Progenitor cell of endocrine pancreas (in vitro differentiated cells): ENCODE measurements at regions not wholly inside any gene's neighbourhood (a gene's known extent, or its start where the extent isn't known, plus 50 kb on each side); places are given as distances from the start of the nearest gene placed in this dataset.

Experiments used
- DNase-seq: peaks from one replicate; pipeline ENCODE4 v3.0.0; 2021; ENCODE audit warnings: low spot score; ENCODE audit not compliant: unreplicated experiment
- H3K27ac Mint-ChIP-seq: 2 replicates; pipeline ENCODE4 v1.8.0; 2021; ENCODE audit warnings: mild to moderate bottlenecking, moderate library complexity, mixed read lengths
- H3K27me3 Mint-ChIP-seq: 2 replicates; pipeline ENCODE4 v1.8.0; 2021; ENCODE audit warnings: mixed read lengths
- H3K36me3 Mint-ChIP-seq: 2 replicates; pipeline ENCODE4 v1.8.0; 2022; ENCODE audit warnings: mixed read lengths; ENCODE audit not compliant: insufficient read depth
- H3K4me1 Mint-ChIP-seq: 2 replicates; pipeline ENCODE4 v1.8.0; 2021; ENCODE audit warnings: low read depth, mixed read lengths
- H3K4me3 Mint-ChIP-seq: 2 replicates; pipeline ENCODE4 v1.8.0; 2021; ENCODE audit warnings: low read depth, mild to moderate bottlenecking, moderate library complexity, mixed read lengths
- H3K9me3 Mint-ChIP-seq: 2 replicates; pipeline ENCODE4 v1.8.0; 2021; ENCODE audit warnings: low read depth, mixed read lengths
- TF ChIP-seq, protein P1 (sequence below): fragments of 200-600 bp; sonication (generic); IDR thresholded peaks from one replicate; pipeline ENCODE4 v1.5.0; 2021; ENCODE audit warnings: antibody characterized with exemption, mild to moderate bottlenecking; ENCODE audit not compliant: unreplicated experiment

DNA sequence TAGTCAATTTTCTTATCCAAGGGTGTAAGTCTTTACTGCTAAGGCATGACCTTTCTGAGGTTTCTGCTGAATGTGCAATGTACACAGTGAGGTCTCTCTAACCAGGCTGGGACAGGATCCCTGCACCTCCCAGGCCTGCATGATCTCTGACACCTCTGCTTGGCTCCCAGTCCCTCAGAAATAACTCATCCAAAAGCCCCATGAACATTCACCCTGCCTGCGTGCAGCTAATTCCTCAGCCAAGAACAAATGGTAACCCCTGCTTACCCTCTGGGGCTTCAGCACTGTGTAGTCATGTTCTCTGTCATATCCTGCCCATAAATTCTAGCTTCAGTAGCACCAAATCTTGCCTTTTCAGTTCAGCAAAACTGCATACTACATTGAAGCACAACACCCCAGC, 1146.3 kb upstream of the MIR17HG start:
- TF ChIP-seq, protein P1, sequence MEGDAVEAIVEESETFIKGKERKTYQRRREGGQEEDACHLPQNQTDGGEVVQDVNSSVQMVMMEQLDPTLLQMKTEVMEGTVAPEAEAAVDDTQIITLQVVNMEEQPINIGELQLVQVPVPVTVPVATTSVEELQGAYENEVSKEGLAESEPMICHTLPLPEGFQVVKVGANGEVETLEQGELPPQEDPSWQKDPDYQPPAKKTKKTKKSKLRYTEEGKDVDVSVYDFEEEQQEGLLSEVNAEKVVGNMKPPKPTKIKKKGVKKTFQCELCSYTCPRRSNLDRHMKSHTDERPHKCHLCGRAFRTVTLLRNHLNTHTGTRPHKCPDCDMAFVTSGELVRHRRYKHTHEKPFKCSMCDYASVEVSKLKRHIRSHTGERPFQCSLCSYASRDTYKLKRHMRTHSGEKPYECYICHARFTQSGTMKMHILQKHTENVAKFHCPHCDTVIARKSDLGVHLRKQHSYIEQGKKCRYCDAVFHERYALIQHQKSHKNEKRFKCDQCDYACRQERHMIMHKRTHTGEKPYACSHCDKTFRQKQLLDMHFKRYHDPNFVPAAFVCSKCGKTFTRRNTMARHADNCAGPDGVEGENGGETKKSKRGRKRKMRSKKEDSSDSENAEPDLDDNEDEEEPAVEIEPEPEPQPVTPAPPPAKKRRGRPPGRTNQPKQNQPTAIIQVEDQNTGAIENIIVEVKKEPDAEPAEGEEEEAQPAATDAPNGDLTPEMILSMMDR = no peak
- Mint-ChIP-seq H3K36me3 (no peaks in the 10 kb centered on the region), H3K9me3 (no peaks in the 10 kb centered on the region), H3K27me3 (no peaks in the 10 kb centered on the region), H3K27ac (no peak overlapping the region), H3K4me3 (no peak overlapping the region), H3K4me1 (no peaks in the 10 kb centered on the region)
- DNase-seq = no peak

- no peaks in the 10 kb centered on the region for H3K9me3 Mint-ChIP-seq
- no peak for DNase-seq
- H3K27me3 Mint-ChIP-seq = no peaks in the 10 kb centered on the region
- TF ChIP-seq, protein P1 = no peak
- no peaks in the 10 kb centered on the region for H3K36me3 Mint-ChIP-seq
- H3K4me3 Mint-ChIP-seq = no peak overlapping the region
- no peak overlapping the region for H3K27ac Mint-ChIP-seq
- H3K4me1 Mint-ChIP-seq = no peaks in the 10 kb centered on the region
These were observed 1145.6 kb upstream of the MIR17HG start for GRCh38 chr13:90201676-90202460.

DNA sequence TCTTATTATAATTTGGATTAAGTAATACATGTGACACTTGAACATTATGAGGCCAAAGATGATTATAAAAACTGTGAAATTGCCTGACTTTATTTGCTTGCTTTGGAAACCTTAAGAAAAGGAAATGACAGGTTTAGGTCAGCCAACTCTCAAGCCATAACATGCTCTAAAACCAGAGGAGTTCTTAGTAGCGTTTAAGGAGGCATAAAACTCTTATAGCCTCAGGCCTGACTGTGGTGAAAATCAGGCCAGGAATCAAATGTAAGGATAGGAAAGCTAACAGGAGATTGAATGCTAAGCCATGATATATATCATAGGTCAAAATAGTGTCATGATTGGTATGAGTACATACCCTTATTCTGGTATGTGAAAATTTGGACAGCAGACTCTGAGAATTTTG, 1142.4 kb upstream of the MIR17HG start:
- TF ChIP-seq, protein P1 = no peak
- Mint-ChIP-seq H3K4me1 (no peaks in the 10 kb centered on the region), H3K9me3 (peaks cover 3% of the 10 kb centered on the region)

GRCh38 chr13:90205911-90206310, 1141.6 kb upstream of the MIR17HG start:
- Mint-ChIP-seq H3K27ac (no peak overlapping the region), H3K4me1 (no peaks in the 10 kb centered on the region), H3K36me3 (peaks cover 2% of the 10 kb centered on the region), H3K27me3 (no peaks in the 10 kb centered on the region), H3K4me3 (no peak overlapping the region), H3K9me3 (peaks cover 3% of the 10 kb centered on the region)
- DNase-seq = no peak
- TF ChIP-seq, protein P1 = no peak

More for the DNA sequence above, 1142.4 kb upstream of the MIR17HG start:
- no peak for DNase-seq
- no peak overlapping the region for H3K4me3 Mint-ChIP-seq
- no peak overlapping the region for H3K27ac Mint-ChIP-seq
- peaks cover 2% of the 10 kb centered on the region for H3K36me3 Mint-ChIP-seq
- H3K27me3 Mint-ChIP-seq = no peaks in the 10 kb centered on the region

- DNase-seq = no peak
- TF ChIP-seq, protein P1 = no peak
- Mint-ChIP-seq H3K9me3 (peaks cover 4% of the 10 kb centered on the region), H3K27me3 (no peaks in the 10 kb centered on the region), H3K27ac (no peak overlapping the region), H3K36me3 (no peaks in the 10 kb centered on the region), H3K4me3 (no peak overlapping the region), H3K4me1 (no peaks in the 10 kb centered on the region)
These were observed 1130.2 kb upstream of the MIR17HG start for GRCh38 chr13:90217275-90217674.
